GM20000 (cell line): ENCODE measurements at regions not wholly inside any gene's neighbourhood (a gene's known extent, or its start where the extent isn't known, plus 50 kb on each side); places are given as distances from the start of the nearest gene placed in this dataset.
"Not testable (repeated sequence)": the region's sequence is repeated elsewhere in the genome, so short reads cannot be mapped to it uniquely, and the experiment has no call there.

Experiments used
- DNase-seq: peaks from one replicate; pipeline ENCODE4 v3.0.0; 2012; ENCODE audit warnings: low spot score
- TF ChIP-seq, protein P1 (sequence below): IDR thresholded peaks from 2 replicates; pipeline ENCODE4 v1.5.1; 2012; ENCODE audit warnings: mild to moderate bottlenecking, control low read depth; ENCODE audit errors: extremely low read depth, missing control alignments

- DNase-seq: no peak
- TF ChIP-seq, protein P1, sequence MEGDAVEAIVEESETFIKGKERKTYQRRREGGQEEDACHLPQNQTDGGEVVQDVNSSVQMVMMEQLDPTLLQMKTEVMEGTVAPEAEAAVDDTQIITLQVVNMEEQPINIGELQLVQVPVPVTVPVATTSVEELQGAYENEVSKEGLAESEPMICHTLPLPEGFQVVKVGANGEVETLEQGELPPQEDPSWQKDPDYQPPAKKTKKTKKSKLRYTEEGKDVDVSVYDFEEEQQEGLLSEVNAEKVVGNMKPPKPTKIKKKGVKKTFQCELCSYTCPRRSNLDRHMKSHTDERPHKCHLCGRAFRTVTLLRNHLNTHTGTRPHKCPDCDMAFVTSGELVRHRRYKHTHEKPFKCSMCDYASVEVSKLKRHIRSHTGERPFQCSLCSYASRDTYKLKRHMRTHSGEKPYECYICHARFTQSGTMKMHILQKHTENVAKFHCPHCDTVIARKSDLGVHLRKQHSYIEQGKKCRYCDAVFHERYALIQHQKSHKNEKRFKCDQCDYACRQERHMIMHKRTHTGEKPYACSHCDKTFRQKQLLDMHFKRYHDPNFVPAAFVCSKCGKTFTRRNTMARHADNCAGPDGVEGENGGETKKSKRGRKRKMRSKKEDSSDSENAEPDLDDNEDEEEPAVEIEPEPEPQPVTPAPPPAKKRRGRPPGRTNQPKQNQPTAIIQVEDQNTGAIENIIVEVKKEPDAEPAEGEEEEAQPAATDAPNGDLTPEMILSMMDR: no peak
These were observed 72.2 kb downstream of the SERINC2 start for GRCh38 chr1:31485166-31485565.

- TF ChIP-seq, protein P1: no peak
- DNase-seq: no peak
These were observed 74.1 kb downstream of the SERINC2 start for GRCh38 chr1:31487143-31487542.

DNA sequence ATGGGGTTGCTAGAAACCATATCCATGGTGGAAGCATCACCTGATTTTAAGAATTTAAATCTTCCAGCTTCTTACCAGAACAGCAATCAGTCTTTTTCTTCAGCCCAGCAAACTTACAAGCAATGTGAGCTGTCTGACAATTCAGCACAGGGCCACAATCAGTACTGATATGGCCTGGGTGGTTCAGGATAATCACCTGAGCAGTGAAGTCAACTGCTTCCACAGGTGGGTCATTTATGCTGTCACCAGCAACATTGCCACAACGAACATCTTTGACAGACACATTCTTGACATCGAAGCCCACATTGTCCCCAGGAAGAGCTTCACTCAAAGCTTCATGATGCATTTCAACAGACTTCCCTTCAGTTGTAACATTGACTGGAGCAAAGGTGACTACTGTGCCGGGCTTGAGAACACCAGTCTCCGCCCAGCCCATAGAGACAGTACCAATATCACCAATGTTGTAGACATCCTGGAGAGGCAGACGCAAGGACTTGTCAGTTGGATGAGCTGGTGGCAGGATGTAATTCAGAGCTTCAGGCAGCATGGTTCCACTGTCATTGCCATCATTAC lies 74.8 kb downstream of the SERINC2 start:
- TF ChIP-seq, protein P1: no peak
- no peak for DNase-seq

DNA sequence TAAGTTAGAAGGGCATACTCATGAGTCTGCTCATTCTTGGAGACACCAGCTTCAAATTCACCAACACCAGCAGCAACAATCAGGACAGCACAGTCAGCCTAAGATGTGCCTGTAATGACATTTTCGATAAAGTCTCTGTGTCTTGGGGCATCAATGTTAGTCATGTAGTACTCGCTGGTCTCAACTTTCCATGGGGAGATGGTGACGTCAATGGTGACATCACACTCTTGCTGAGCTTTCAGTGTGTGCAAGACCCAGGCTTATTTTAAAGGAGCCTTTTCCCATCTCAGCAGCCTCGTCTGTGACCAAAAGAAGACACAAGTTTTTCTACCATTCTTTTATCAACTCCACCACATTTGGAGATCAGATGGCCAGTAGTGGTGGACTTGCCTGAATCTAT lies 75.5 kb downstream of the SERINC2 start:
- no peak for DNase-seq
- TF ChIP-seq, protein P1: no peak

DNA sequence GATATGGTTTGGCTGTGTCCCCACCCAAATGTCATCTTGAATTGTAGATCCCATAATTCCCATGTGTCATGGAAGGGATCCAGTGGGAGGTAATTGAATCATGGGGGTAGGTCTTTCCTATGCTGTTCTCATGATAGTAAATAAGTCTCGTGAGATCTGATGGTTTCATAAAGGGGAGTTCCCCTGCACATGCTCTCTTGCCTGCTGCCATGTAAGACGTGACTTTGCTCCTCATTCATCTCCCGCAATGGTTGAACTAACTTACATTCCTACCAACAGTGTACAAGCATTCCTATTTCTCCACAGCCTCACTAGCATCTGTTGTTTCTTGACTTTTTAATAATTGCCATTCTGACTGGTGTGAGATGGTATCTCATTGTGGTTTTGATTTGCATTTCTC lies 76.6 kb downstream of the SERINC2 start:
- not testable (repeated sequence) for DNase-seq

GRCh38 chr1:31490596-31490995 lies 77.6 kb downstream of the SERINC2 start:
- DNase-seq: not testable (repeated sequence)

- DNase-seq: not testable (repeated sequence)
These were observed 81.0 kb upstream of the TINAGL1 start for GRCh38 chr1:31495351-31495750.

GRCh38 chr1:31495770-31496169 lies 80.5 kb upstream of the TINAGL1 start:
- DNase-seq: not testable (repeated sequence)

GRCh38 chr1:31497601-31498000 lies 78.7 kb upstream of the TINAGL1 start:
- no peak for DNase-seq
- TF ChIP-seq, protein P1: no peak
